ENCODE measurements at regions not wholly inside any gene's neighbourhood (a gene's known extent, or its start where the extent isn't known, plus 50 kb on each side); places are given as distances from the start of the nearest gene placed in this dataset.
"Not testable (repeated sequence)": the region's sequence is repeated elsewhere in the genome, so short reads cannot be mapped to it uniquely, and the experiment has no call there.

- H3K4me1 Mint-ChIP-seq = no peaks in the 10 kb centered on the region
- H3K27ac Mint-ChIP-seq = no peak overlapping the region
- no peak overlapping the region for H3K4me3 Mint-ChIP-seq
- no peak for DNase-seq
- no peak for ATAC-seq
- no peaks in the 10 kb centered on the region for H3K27me3 Mint-ChIP-seq
- peaks cover 23% of the 10 kb centered on the region in 2 donors for H3K9me3 Mint-ChIP-seq
Measured at GRCh38 chr13:58949646-58950045, 1214.1 kb downstream of the DIAPH3 start.

DNA sequence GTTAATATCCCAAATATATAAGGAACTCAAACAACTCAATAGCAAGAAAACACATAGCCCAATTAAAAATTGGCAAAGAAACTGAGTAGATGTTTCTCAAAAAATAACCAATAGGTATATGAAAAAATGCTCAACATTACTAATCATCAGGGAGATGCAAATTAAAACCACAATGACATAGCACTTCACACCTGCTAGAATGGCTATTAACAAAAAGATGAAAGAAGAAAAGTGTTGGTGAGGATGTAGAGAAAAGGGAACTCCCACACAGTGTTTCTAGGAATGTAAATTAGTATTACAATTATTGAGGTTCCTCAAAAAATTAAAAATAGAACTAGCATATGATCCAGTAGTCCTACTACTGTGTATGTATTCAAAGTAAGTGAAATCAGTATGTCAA is 1212.8 kb downstream of the DIAPH3 start:
- Mint-ChIP-seq H3K9me3 (peaks cover 14 to 15% of the 10 kb centered on the region in 2 donors), H3K4me1 (no peaks in the 10 kb centered on the region), H3K27ac (no peak overlapping the region), H3K4me3 (no peak overlapping the region), H3K27me3 (no peaks in the 10 kb centered on the region)
- no peak for DNase-seq
- no peak for ATAC-seq

DNA sequence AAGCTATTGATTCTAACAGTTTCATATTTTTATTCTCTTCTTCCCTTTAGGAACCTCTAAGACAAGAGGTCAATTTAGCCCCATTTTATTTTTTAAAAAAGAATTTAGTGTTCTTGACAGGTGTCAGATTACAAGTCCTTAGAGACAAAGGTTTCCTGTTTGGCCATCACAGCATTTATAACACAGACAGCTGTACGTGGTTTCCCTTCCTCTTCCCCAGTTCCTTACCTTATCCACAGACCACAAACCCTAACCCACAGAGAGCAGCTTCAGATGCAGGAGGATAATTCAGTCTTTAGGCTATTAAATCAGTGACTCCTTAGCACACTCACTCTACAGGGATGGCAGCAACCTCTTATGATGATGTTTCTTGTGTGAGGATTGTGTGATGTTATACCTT is 1210.1 kb downstream of the DIAPH3 start:
- H3K4me1 Mint-ChIP-seq = no peaks in the 10 kb centered on the region
- ATAC-seq (no peak), DNase-seq (no peak)
- H3K4me3 Mint-ChIP-seq = no peak overlapping the region
- H3K9me3 Mint-ChIP-seq = peaks cover 14 to 15% of the 10 kb centered on the region in 2 donors
- H3K27me3 Mint-ChIP-seq = no peaks in the 10 kb centered on the region
- H3K27ac Mint-ChIP-seq = no peak overlapping the region

GRCh38 chr13:58955546-58956385 is 1208.0 kb downstream of the DIAPH3 start:
- Mint-ChIP-seq H3K27ac (no peak overlapping the region), H3K4me3 (no peak overlapping the region)
- ATAC-seq = no peak

GRCh38 chr13:58958097-58958496 is 1205.6 kb downstream of the DIAPH3 start:
- not testable (repeated sequence) for H3K27me3 Mint-ChIP-seq, H3K27ac Mint-ChIP-seq, H3K4me1 Mint-ChIP-seq, H3K9me3 Mint-ChIP-seq, DNase-seq, H3K4me3 Mint-ChIP-seq, ATAC-seq

More at GRCh38 chr13:58955546-58956385, 1208.0 kb downstream of the DIAPH3 start:
- peaks cover 2 to 4% of the 10 kb centered on the region in 2 donors for H3K9me3 Mint-ChIP-seq
- DNase-seq = no peak
- H3K27me3 Mint-ChIP-seq = no peaks in the 10 kb centered on the region
- H3K4me1 Mint-ChIP-seq = no peaks in the 10 kb centered on the region

GRCh38 chr13:58960888-58961287 is 1202.8 kb downstream of the DIAPH3 start:
- no peak for ATAC-seq
- DNase-seq = no peak
- H3K4me3 Mint-ChIP-seq = no peak overlapping the region
- no peaks in the 10 kb centered on the region for H3K4me1 Mint-ChIP-seq
- no peaks in the 10 kb centered on the region for H3K9me3 Mint-ChIP-seq
- no peaks in the 10 kb centered on the region for H3K27me3 Mint-ChIP-seq
- H3K27ac Mint-ChIP-seq = no peak overlapping the region

- Mint-ChIP-seq H3K27me3 (no peaks in the 10 kb centered on the region), H3K27ac (no peak overlapping the region), H3K9me3 (peaks cover 2 to 3% of the 10 kb centered on the region in 2 donors), H3K4me3 (no peak overlapping the region), H3K4me1 (no peaks in the 10 kb centered on the region)
- no peak for ATAC-seq
- DNase-seq = no peak
Measured at GRCh38 chr13:58963321-58963720, 1200.4 kb downstream of the DIAPH3 start.

GRCh38 chr13:58964048-58964447 is 1199.7 kb downstream of the DIAPH3 start:
- Mint-ChIP-seq H3K27me3 (no peaks in the 10 kb centered on the region), H3K4me1 (no peaks in the 10 kb centered on the region), H3K9me3 (peaks cover 4 to 7% of the 10 kb centered on the region in 2 donors), H3K4me3 (no peak overlapping the region), H3K27ac (no peak overlapping the region)
- ATAC-seq (no peak), DNase-seq (no peak)

DNA sequence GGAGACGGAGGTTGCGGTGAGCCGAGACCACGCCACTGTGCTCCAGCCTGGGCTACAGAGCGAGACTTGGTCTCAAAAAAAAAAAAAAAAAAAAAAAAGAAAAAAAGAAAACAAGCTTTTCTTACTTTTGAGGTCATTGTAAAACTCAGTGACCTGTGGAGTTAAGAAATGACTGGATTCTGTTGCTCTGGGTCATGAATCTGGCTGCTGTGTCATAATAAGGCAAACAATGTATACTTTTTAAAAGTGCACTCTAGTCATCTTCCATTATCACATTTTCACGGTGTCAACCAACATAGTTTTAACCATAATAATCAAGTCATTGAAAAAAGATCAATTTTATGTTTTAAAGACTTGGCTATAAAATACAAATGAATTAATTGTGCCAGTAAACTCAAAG is 1186.6 kb downstream of the DIAPH3 start:
- no peak for DNase-seq
- Mint-ChIP-seq H3K9me3 (peaks cover 0 to 9% of the 10 kb centered on the region in 2 donors), H3K4me3 (no peak overlapping the region), H3K27me3 (no peaks in the 10 kb centered on the region), H3K27ac (no peak overlapping the region), H3K4me1 (no peaks in the 10 kb centered on the region)
- no peak for ATAC-seq

DNA sequence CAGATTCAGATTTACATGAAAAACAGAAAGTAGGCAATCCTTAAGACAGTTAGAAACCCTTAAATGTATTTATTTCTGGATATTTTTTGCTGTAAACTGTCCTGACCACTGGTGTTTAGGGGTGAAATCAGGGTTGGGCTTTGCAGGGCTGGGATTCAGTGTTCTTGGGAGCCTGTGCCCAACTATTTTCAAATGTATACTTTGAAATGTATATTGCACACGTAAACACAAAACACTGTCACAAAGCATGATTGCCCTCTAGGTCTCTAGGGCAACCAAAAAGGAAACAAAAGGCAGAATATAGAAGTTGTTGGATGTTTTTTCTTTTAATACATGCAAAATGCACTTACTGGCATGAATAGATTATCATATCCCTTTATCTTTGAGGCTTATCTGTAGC is 1185.4 kb downstream of the DIAPH3 start:
- Mint-ChIP-seq H3K27ac (no peak overlapping the region), H3K9me3 (peaks cover 3 to 18% of the 10 kb centered on the region in 2 donors), H3K27me3 (no peaks in the 10 kb centered on the region)

GRCh38 chr13:58979851-58980250 is 1183.9 kb downstream of the DIAPH3 start:
- H3K4me1 Mint-ChIP-seq = no peaks in the 10 kb centered on the region

More for the DNA sequence above, 1185.4 kb downstream of the DIAPH3 start:
- H3K4me1 Mint-ChIP-seq = no peaks in the 10 kb centered on the region
- DNase-seq = no peak
- no peak overlapping the region for H3K4me3 Mint-ChIP-seq
- no peak for ATAC-seq

DNA sequence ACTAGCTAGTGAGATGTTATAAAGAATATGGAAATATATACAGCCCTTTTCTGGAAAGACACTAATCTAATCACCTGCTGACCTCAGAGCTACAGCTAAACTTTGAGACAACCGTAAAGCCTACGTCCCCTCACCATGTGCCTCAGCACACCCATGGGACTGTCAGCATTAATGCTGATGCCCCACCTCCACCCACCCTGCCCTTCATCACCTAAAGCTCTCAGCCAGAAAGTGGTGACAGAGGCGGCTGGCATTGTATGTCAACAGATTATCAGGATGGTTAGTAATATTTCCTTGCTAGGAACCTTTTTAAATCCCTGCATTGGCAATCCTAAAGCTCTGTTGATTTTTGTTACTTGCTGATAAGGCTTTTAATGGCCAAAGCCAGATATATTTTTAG is 1177.9 kb downstream of the DIAPH3 start:
- Mint-ChIP-seq H3K4me3 (no peak overlapping the region), H3K4me1 (no peaks in the 10 kb centered on the region), H3K9me3 (peaks cover 19 to 30% of the 10 kb centered on the region in 2 donors), H3K27me3 (no peaks in the 10 kb centered on the region), H3K27ac (no peak overlapping the region)
- DNase-seq (no peak), ATAC-seq (no peak)

More at GRCh38 chr13:58979851-58980250, 1183.9 kb downstream of the DIAPH3 start:
- ATAC-seq (no peak), DNase-seq (no peak)
- Mint-ChIP-seq H3K27ac (no peak overlapping the region), H3K9me3 (peaks cover 14 to 27% of the 10 kb centered on the region in 2 donors), H3K27me3 (no peaks in the 10 kb centered on the region), H3K4me3 (no peak overlapping the region)

DNA sequence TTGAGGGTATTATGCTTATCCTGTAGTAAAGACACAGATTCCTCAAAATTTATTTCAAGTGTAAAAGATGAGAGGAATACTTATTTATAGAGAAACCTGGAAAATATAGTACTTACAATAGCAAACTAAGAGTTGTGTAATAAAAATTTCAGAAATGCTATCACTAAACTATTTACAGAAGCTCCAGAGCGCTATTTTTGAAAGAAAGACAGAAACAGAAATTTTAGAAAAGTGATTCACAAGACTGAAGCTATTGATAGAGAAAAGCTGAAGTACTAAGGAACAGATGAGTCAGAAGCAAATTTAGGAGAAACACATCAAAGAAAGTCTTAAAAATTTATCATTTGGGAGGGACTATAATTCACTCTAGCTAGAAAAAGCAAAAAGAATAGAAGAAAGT is 1174.2 kb downstream of the DIAPH3 start:
- ATAC-seq (no peak), DNase-seq (no peak)
- H3K27me3 Mint-ChIP-seq = no peaks in the 10 kb centered on the region
- peaks cover 6 to 8% of the 10 kb centered on the region in 2 donors for H3K9me3 Mint-ChIP-seq
- no peaks in the 10 kb centered on the region for H3K4me1 Mint-ChIP-seq
- H3K4me3 Mint-ChIP-seq = no peak overlapping the region
- no peak overlapping the region for H3K27ac Mint-ChIP-seq

DNA sequence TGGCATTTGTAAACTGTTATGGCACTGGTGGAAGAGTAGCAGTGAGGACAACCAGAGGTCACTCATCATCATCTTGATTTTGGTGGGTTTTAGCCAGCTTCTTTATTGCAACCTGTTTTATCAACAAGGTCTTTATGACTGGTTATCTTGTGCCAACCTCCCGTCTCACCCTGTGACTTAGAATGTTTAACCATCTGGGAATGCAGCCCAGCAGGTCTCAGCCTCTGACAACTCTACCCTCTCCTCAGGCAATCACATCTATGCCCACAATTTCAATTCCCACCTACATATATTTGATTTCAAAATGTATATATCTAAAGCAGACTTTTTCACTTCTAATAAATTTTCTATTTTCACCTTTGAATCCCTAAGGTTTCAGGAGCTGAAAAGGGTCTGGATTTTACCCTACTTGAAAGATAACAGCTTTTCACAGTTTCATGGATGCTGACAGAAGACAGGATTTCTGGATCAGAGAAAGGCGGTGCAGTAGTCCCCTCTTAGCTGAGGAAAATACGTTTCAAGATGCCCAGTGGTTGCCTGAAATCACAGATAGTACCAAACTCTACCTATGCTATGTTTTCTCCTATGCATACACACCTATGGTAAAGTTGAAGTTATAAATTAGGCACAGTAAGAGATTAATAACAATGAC is 1171.8 kb downstream of the DIAPH3 start:
- no peak overlapping the region for H3K4me3 Mint-ChIP-seq
- no peaks in the 10 kb centered on the region for H3K4me1 Mint-ChIP-seq
- ATAC-seq (no peak), DNase-seq (no peak)
- H3K27ac Mint-ChIP-seq = no peak overlapping the region
- H3K27me3 Mint-ChIP-seq = no peaks in the 10 kb centered on the region
- no peaks in the 10 kb centered on the region for H3K9me3 Mint-ChIP-seq

DNA sequence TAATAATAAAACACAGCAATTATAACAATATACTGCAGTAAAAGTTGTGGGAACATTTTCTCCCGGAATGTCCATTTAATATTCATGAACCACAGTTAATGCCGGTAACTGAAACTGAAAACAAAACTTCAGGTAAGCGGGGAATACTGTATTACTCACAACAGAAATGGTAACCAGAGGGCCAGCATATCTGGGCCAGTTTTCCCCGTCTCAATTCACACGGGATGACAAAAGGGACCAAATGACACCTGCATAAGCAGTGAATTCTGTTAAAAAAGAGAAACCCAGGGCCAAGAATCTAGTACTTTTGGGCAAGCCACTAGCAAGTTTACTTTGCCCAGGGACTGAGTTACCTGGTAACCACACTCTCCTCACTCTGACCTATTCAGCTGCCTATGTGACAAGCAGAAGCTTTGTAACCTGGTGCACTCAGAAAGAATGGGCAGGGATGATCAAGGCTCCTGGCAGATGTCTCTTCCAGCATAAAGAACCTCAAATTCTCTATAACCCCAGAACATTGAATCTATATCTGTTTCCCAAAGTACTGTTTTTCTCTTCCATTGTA is 1171.2 kb downstream of the DIAPH3 start:
- no peaks in the 10 kb centered on the region for H3K9me3 Mint-ChIP-seq
- ATAC-seq = no peak
- no peaks in the 10 kb centered on the region for H3K4me1 Mint-ChIP-seq
- H3K27me3 Mint-ChIP-seq = no peaks in the 10 kb centered on the region
- H3K27ac Mint-ChIP-seq = no peak overlapping the region
- H3K4me3 Mint-ChIP-seq = no peak overlapping the region
- no peak for DNase-seq

DNA sequence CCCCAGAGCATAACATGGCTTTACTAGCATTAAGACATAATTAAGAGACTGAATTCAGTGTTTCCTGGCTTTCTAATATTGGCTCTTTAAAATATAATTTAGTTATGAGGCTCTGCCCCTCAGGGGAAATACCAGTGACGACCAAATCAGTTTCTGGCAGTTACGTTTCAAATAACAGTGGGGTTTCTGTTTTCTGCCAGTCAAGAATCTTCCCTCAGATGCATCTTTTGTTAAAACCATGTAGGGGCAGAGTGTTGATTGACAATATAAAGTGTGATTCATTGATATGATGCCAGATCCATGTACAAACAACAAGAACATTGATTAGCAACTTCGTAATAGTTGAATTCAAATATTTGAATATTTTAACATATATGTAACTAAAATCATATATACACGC is 1169.7 kb downstream of the DIAPH3 start:
- Mint-ChIP-seq H3K27me3 (no peaks in the 10 kb centered on the region), H3K4me3 (no peak overlapping the region), H3K9me3 (no peaks in the 10 kb centered on the region), H3K4me1 (no peaks in the 10 kb centered on the region), H3K27ac (no peak overlapping the region)
- ATAC-seq (no peak), DNase-seq (no peak)
